IgD-negative memory B cell (primary cell): ENCODE measurements at regions not wholly inside any gene's neighbourhood (a gene's known extent, or its start where the extent isn't known, plus 50 kb on each side); places are given as distances from the start of the nearest gene placed in this dataset.
"Not testable (repeated sequence)": the region's sequence is repeated elsewhere in the genome, so short reads cannot be mapped to it uniquely, and the experiment has no call there.

ENCODE experiments used
- H3K27ac Mint-ChIP-seq, 3 donors: one replicate each; pipeline ENCODE4 v1.8.0; 2020 to 2022; ENCODE audit warnings: mild to moderate bottlenecking in 3 of 3, mixed read lengths in 3 of 3, moderate library complexity in 1 of 3
- H3K27me3 Mint-ChIP-seq: one replicate; pipeline ENCODE4 v1.8.0; 2021; ENCODE audit warnings: mixed read lengths
- H3K36me3 Mint-ChIP-seq: one replicate; pipeline ENCODE4 v1.8.0; 2020; ENCODE audit warnings: mild to moderate bottlenecking, mixed read lengths
- H3K4me1 Mint-ChIP-seq, 3 donors: one replicate each; pipeline ENCODE4 v1.8.0; 2020 to 2022; ENCODE audit warnings: mixed read lengths in 3 of 3, mild to moderate bottlenecking in 1 of 3
- H3K4me3 Mint-ChIP-seq, 4 donors: one replicate each; pipeline ENCODE4 v1.8.0; 2020 to 2022; ENCODE audit warnings: mild to moderate bottlenecking in 4 of 4, mixed read lengths in 4 of 4, moderate library complexity in 3 of 4
- H3K9me3 Mint-ChIP-seq, 3 donors: one replicate each; pipeline ENCODE4 v1.8.0; 2020 to 2021; ENCODE audit warnings: mixed read lengths in 3 of 3, mild to moderate bottlenecking in 1 of 3

DNA sequence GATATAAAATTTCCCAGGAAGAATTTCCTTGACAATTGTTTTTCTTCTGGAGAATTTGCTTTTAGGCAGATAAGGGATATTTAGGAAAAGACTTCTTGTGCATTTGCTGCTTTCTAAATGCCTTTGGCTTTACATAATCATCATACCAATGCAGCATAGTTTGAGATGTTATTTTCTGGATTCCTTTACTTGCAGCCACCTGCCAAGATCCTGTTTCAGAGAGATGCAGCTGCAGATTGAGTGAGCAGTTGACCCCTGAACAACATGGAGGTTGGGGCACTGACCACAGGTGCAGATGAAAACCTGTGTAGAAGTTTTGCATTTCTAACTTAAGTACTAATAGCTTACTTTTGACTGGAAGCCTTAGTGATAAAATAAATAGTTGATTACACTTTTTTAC is 257.9 kb downstream of the RPIA start:
- Mint-ChIP-seq H3K36me3 (no peaks in the 10 kb centered on the region), H3K27ac (no peak overlapping the region), H3K4me1 (peaks cover 0 to 3% (median 0%) of the 10 kb centered on the region in 3 donors), H3K4me3 (no peak overlapping the region), H3K27me3 (no peaks in the 10 kb centered on the region), H3K9me3 (no peaks in the 10 kb centered on the region)

DNA sequence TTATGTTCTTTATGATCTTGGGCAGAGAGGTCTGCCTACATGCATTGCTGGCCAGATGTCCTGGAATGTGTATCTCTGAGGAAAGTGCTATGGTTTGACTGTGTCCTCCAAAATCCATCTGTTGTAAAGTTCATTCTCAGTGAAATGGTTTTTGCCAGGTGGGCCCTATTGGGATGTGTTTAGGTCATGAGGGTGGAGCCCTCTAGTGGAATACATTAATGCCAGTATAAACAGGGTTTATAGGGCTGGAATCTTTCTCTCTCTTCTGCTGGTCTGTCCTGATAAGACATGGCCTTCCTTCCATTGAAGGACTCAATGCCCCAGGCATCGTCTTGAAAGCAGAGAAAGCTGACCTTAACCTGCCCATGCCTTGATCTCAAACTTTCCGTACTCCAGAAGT is 258.5 kb downstream of the RPIA start:
- no peaks in the 10 kb centered on the region for H3K36me3 Mint-ChIP-seq
- no peak overlapping the region for H3K27ac Mint-ChIP-seq

DNA sequence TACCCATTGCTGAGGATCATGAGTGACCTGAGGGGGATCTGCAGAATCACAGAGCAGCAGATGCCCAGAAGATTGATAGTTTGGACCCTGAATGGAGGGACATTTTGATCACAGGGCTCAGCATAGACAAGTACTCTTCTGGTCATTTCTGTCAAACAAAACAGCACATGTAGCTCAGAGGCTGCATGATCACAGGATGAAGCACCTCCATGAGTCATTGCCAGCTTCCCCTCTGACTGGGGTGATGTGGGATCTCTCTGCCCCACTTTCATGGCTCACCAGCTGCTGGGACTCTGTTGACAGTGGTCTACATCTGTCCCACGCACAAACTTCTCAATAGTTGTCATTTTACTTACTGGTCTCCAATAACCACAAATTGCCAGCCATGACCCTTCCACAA is 264.1 kb downstream of the RPIA start:
- H3K36me3 Mint-ChIP-seq = no peaks in the 10 kb centered on the region
- H3K27ac Mint-ChIP-seq = no peak overlapping the region
- H3K9me3 Mint-ChIP-seq = no peaks in the 10 kb centered on the region
- no peak overlapping the region for H3K4me3 Mint-ChIP-seq
- H3K4me1 Mint-ChIP-seq = no peaks in the 10 kb centered on the region
- no peaks in the 10 kb centered on the region for H3K27me3 Mint-ChIP-seq

More for the DNA sequence above, 258.5 kb downstream of the RPIA start:
- Mint-ChIP-seq H3K9me3 (no peaks in the 10 kb centered on the region), H3K27me3 (no peaks in the 10 kb centered on the region), H3K4me3 (peak overlapping the region in 1 of 4 donors; percentile 50), H3K4me1 (peaks cover 0 to 3% (median 0%) of the 10 kb centered on the region in 3 donors)

DNA sequence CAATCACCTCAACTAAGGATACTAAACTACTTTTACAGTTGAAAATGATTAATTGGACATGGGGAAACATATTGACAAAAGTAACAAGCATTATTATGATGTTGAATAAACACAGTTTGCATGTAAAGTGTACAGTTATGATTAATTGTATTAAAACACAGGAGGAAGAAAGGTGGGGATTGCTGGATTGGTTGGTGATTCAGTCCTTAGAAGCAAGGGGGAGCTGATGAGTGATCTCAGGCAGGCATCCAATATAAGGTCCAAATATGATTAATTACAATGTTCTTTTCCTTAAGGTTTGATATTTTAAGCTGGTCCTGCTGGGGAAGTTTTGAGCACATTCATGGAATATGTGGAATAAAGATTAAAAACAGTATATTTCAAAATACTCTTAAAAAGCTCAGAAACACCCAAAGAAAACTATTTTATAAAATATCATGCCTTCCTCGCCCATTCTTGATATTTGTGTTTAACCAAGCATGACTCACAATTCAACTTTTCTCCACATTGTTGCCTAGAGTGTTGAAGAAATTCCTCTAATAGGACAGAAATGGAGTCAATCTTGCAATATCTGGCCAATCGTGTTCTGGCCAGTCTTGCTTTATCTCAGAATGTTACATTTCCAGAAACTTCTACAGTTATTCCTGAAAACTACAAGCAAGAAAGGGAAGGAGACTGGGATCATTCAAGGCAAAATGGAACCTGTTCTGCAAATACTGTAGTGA is 268.2 kb downstream of the RPIA start:
- Mint-ChIP-seq H3K36me3 (no peaks in the 10 kb centered on the region), H3K4me1 (no peaks in the 10 kb centered on the region), H3K4me3 (no peak overlapping the region), H3K27ac (no peak overlapping the region), H3K27me3 (no peaks in the 10 kb centered on the region), H3K9me3 (no peaks in the 10 kb centered on the region)

DNA sequence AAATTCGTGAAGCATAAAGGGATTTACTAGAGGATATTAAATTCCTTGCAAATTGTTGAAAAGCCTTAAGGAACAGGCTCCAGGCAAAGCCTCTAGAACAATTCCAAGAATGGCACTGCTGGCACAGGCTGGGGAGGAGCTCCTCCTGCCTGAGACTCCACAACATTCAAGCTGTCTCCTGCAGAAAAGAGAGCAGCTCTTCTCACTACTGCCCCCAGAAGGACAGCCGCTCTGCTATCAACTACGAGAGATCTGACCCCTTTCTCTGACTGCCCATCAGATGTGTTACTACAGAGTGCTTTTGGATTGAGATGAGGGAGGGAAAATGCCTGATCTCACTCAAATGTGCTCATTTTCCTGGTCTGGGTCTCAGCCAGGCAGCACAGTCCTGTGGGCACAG is 269.9 kb downstream of the RPIA start:
- H3K27me3 Mint-ChIP-seq, H3K27ac Mint-ChIP-seq, H3K4me1 Mint-ChIP-seq, H3K4me3 Mint-ChIP-seq, H3K9me3 Mint-ChIP-seq, H3K36me3 Mint-ChIP-seq: not testable (repeated sequence)

DNA sequence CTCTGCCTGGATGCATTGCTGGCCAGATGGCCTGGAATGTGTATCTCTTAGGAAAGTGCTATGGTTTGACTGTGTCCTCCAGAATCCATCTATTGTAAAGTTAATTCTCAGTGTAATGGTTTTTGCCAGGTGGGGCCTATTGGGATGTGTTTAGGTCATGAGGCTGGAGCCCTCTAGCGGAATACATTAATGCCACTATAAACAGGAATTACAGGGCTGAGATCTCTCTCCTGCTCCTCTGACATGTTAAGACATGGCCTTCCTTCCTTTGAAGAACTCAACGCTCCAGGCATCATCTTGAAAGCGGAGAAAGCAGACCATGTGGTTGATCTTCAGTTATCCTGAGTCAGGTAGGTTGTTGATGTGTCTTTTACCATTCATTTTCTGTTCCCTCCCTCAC is 276.4 kb downstream of the RPIA start:
- Mint-ChIP-seq H3K27me3 (no peaks in the 10 kb centered on the region), H3K4me3 (no peak overlapping the region), H3K27ac (no peak overlapping the region), H3K36me3 (no peaks in the 10 kb centered on the region), H3K4me1 (peaks cover 0 to 6% (median 0%) of the 10 kb centered on the region in 3 donors), H3K9me3 (no peaks in the 10 kb centered on the region)

DNA sequence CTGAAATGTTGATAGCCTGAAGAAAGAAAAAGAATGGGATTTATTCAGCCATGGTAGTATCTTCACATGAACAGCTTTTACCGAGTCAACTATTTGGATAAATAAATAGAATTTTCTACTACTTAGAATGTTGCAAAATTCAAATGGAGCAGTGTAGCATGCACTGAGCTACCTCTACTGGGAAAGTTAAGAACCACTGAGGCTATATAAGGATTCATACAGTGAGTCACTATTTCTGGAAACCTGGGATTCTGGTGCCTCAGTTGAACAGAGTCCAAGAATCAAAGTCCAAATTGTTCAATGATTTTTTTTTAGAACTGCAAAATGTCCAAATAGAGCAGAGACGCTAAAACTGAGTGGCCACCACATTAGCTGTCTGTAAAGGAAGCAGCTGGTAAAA is 286.5 kb downstream of the RPIA start:
- H3K36me3 Mint-ChIP-seq, H3K4me3 Mint-ChIP-seq, H3K9me3 Mint-ChIP-seq, H3K4me1 Mint-ChIP-seq, H3K27me3 Mint-ChIP-seq, H3K27ac Mint-ChIP-seq: not testable (repeated sequence)

DNA sequence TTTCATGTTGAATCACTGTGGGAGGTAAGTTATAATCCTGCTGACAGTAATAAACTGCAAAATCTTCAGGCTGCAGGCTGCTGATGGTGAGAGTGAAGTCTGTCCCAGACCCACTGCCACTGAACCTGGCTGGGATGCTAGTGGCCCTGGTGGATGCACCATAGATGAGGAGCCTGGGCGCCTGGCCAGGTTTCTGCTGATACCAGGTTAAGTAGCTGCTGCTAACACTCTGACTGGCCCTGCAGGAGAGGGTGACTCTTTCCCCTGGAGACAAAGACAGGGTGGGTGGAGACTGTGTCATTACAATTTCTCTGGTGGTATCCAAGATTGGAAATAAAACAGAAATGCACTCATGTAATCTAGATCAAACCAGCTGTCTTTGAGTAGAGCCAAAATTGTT is 287.0 kb downstream of the RPIA start:
- not testable (repeated sequence) for H3K4me1 Mint-ChIP-seq

DNA sequence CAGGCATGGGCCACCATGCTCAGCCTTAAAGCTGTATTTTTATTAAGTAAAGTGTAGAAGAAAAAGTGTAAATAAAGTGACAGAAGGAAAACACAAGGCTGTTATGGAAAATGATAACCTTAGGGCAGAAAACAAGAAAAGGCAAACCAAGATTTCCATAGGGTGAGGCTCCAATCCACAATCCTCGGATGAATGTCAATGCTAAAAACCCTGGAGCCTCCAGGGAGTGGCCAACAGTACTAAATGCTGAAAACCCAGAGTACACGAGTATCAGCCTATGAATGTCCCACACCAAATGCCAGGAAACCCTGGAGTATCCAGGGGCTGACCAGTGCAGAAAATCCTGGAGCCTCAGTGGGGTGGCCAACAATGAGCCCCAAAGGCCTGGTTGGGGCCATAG is 292.6 kb downstream of the RPIA start:
- H3K27me3 Mint-ChIP-seq, H3K27ac Mint-ChIP-seq, H3K9me3 Mint-ChIP-seq, H3K36me3 Mint-ChIP-seq, H3K4me1 Mint-ChIP-seq, H3K4me3 Mint-ChIP-seq: not testable (repeated sequence)

More for the DNA sequence above, 287.0 kb downstream of the RPIA start:
- not testable (repeated sequence) for H3K36me3 Mint-ChIP-seq, H3K27ac Mint-ChIP-seq, H3K27me3 Mint-ChIP-seq, H3K9me3 Mint-ChIP-seq, H3K4me3 Mint-ChIP-seq

DNA sequence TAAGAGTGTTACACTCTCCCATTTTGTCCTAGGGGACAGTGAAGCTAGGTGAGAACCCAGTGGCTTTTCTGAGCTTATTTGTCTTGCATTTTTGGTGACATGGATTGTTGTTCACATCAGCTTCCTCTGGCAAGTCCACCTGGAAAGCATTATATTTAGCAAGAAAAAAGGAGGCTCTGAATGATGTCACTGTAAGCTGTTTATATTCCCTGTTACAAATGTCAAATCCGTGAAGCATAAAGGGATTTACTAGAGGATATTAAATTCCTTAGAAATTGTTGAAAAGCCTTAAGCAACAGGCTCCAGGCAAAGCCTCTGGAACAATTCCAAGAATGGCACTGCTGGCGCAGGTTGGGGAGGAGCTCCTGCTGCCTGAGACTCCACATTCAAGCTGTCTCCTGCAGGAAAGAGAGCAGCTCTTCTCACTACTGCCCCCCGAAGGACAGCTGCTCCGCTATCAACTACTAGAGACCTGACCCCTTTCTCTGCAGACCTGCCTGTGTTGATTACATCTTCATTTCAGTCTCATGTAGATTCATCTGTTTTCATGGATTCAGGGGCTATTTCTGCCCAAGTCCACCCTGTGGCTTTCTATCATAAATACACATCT is 295.4 kb downstream of the RPIA start:
- H3K27ac Mint-ChIP-seq, H3K27me3 Mint-ChIP-seq, H3K36me3 Mint-ChIP-seq, H3K4me1 Mint-ChIP-seq, H3K9me3 Mint-ChIP-seq, H3K4me3 Mint-ChIP-seq: not testable (repeated sequence)

DNA sequence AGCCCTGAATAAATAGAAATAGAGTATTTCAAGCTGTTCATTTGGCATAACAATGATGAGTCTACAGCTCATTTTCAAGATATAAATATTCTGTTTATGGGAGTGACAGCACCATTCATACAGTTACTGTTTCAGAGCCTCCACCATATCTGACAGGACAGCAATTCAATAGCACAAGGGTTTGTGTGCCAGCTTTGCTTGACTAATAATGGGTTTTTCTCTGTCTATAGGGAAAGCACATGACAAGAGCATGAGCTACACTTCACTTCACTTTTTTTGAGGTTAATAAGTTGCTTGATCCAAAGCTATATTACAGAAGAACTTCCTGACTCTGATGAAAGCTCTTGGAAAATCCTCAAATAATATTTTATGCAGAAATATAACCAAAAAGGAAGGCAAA is 297.1 kb downstream of the RPIA start:
- H3K36me3 Mint-ChIP-seq, H3K4me3 Mint-ChIP-seq, H3K27me3 Mint-ChIP-seq, H3K27ac Mint-ChIP-seq, H3K9me3 Mint-ChIP-seq, H3K4me1 Mint-ChIP-seq: not testable (repeated sequence)

DNA sequence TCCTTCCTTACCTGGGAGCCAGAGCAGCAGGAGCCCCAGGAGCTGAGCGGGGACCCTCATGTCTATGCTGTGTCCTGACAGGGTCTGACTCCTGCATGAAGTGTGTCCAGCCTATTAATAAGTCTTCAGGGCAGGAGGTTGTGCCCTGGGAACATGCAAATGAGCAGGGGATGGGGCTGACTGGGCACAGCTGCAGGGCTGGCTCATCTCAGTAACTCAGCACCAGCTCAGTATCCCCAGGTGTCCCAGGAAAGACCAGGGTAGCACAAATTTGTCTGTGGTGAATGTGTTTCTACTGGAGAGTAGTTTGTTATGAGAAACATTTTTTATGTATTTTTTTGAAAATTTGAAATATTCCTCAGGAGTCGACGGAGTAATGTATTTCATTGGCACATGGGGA is 301.3 kb downstream of the RPIA start:
- H3K27me3 Mint-ChIP-seq, H3K9me3 Mint-ChIP-seq, H3K4me1 Mint-ChIP-seq, H3K36me3 Mint-ChIP-seq: not testable (repeated sequence)
- H3K27ac Mint-ChIP-seq = peak overlapping the region in 1 of 3 donors; percentile 31
- H3K4me3 Mint-ChIP-seq = peak overlapping the region; percentile 57 to 83 (median 65)

DNA sequence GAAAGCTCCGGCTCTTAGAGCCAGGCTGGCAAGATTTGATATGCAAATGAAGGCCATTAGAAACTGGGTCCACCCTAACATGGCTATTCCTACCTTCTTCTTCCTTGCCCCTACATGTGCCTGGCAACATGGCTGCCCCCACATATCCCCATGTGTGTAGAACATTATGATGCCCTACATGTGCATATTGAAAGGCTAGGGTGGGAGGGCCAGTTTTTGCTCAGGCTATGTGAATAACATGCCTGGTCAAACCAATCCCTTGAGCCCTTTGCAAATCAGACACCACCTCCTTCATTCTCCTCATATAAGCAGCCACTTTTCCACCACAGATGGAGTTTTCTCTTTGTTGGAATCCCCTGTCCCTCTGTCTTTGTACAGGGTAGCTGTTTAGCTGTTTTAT is 303.4 kb downstream of the RPIA start:
- H3K27me3 Mint-ChIP-seq, H3K9me3 Mint-ChIP-seq, H3K4me3 Mint-ChIP-seq, H3K27ac Mint-ChIP-seq, H3K36me3 Mint-ChIP-seq, H3K4me1 Mint-ChIP-seq: not testable (repeated sequence)

DNA sequence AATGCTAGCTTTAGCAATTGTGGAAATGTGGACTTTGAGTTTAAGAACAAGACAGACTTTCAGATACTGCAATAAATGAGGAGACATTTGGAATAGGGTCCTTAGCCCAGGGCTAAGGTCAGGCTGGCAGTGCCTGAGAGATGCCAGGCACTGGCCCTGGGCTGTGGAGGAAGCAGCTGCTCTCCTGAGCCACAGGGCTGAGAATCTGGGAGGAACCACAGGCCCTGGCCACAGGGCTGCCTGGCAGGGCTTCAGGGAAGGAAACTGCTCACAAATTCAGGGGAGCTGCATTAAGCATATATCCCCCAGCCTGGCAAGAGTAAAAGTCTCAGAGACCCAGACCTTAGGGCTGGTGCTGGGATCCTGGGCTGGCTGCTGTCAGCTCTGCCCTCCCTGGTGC is 305.1 kb downstream of the RPIA start:
- not testable (repeated sequence) for H3K27me3 Mint-ChIP-seq, H3K4me3 Mint-ChIP-seq, H3K27ac Mint-ChIP-seq, H3K4me1 Mint-ChIP-seq, H3K36me3 Mint-ChIP-seq, H3K9me3 Mint-ChIP-seq

DNA sequence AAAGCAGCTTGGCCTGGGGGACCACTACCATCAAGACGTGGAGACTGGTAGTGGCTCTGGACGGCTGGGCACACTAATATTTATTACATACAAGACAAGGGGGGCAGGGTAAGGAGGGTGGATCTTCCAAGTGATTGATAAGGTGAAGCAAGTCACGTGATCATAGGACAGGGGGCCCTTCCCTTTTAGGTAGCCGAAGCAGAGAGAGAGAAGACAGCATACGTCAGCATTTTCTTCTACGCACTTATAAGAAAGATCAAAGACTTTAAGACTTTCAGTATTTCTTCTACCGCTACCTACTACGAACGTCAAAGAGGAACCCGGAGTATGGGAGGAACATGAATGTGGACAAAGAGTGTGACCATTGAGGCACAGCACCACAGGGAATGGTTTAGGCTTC is 307.9 kb downstream of the RPIA start:
- no peaks in the 10 kb centered on the region for H3K27me3 Mint-ChIP-seq
- no peak overlapping the region for H3K4me3 Mint-ChIP-seq
- H3K4me1 Mint-ChIP-seq = peaks cover 0 to under 1% (median 0%) of the 10 kb centered on the region in 3 donors
- no peaks in the 10 kb centered on the region for H3K36me3 Mint-ChIP-seq
- H3K27ac Mint-ChIP-seq = no peak overlapping the region
- no peaks in the 10 kb centered on the region for H3K9me3 Mint-ChIP-seq

DNA sequence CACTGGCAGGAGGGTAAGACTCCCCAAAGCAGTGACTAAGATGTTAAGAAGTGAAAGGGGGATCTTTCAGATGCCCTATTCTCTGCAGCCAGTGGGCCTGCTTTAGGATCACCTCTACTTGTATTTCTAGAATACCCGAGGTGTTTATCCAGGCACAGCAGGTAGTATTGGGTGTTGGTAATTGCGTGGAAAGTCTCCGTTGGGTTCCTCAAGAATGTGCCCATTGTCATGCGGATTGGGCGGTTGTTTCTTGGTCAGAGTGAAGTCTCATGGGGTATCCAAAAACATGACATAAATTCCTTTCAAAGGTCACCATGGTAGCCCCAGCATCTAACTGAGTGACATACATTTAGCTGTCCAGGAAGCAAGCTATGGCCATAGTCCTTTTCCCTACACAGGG is 308.8 kb downstream of the RPIA start:
- H3K4me1 Mint-ChIP-seq = peaks cover 0 to 3% (median 0%) of the 10 kb centered on the region in 3 donors
- H3K27ac Mint-ChIP-seq = no peak overlapping the region
- no peaks in the 10 kb centered on the region for H3K36me3 Mint-ChIP-seq
- H3K9me3 Mint-ChIP-seq = no peaks in the 10 kb centered on the region
- H3K27me3 Mint-ChIP-seq = no peaks in the 10 kb centered on the region
- no peak overlapping the region for H3K4me3 Mint-ChIP-seq
